HG02571 (cell line): ENCODE measurements at regions not wholly inside any gene's neighbourhood (a gene's known extent, or its start where the extent isn't known, plus 50 kb on each side); places are given as distances from the start of the nearest gene placed in this dataset.
"Not testable (repeated sequence)": the region's sequence is repeated elsewhere in the genome, so short reads cannot be mapped to it uniquely, and the experiment has no call there.

Experiments used
- ATAC-seq: cut with Tn5 transposase; IDR thresholded peaks from one replicate; pipeline ENCODE4 v1.9.1; 2021; ENCODE audit warnings: mild to moderate bottlenecking, moderate library complexity; ENCODE audit not compliant: unreplicated experiment

DNA sequence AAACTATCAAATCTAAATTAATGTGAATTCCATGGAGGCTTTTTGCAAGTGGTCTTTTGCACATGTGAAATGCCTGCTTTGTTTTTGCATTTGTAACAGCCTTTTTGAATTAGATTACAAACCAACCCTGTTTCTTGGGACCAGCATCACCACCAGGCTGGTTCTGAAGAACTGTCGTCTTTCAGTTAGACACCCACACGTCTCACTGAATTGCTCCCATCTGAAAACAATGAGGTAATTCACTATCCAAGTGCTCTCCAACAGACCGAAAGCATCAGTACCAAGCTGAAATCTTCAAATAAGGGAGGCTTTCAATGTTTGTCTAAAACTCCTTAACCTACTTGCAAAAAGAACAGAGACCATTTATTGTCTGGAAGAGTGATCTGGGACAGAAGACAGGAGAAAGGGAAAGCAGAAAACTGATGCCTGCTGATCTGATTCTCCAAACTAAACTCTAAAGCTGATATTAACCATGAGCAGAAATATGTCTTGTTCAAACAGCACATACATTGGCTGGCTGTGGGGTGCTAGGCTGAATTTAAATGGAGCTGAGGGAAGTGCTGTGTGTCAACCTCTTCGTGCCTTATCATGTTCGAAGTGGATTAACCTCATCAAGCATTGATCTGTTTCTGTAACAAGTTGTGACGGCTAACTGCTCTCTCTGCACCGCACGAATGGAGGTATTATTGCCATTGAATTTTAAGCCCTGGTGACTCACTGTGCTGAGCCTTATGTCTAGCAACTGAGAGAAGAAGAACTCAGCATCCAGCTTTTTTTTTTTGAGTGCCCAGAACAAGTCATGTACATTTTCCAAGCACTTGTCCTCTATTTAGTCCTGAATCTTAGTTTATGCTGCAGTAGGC is 213.7 kb upstream of the P2RY1 start:
- no peak for ATAC-seq

DNA sequence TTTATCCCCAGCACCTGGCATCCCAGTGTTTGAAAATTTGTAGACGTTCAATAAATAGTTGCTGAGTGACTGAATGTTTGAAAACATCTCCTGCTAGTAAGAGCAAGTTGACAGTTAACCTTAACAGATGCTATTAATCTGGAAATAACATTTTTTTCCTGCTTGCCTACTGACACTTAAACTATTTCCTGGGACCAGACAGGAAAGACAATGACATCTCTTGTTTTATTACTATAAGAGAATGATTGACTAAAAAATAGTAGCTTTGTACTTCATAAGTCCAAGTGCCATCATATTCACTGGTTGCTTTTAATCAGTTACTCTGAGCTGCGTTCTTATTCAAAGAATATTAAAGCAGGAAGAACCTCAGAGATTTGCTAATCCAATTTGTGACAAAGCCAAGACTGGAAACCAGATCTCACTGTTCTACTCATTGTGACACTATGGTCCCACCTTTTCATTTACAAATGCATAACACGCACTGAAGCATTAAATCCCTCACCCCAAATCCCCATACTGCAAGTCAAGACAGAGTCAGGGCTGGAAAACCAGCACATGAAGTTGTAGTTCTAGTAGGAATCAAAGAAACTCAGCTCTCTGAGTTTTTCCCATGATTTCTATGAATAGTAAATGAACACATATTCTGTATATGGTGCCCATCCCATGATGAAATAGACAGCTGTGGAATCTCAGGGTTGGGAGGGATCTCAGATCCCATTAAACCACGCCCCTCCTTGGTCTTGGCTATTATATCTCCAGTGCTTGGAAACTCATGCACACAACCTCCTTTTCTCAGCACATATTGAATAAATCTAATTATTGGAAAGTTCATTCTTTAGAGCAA is 212.7 kb upstream of the P2RY1 start:
- ATAC-seq, result no peak

DNA sequence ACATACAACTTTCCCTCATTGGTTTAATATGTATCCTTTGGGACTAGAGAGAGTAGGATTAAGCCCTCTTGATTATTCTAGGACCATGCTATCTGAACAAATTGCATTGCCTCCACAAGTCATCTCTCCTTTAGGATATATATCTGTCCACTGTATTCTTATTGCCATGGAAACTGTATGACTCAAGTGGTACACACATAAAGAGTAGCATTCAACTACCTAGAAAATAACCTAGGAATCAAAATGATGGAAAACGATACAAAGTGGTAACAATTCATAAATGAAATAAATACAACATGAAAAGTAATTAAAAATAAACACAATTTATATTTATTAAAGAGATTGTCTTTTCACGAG is 212.1 kb upstream of the P2RY1 start:
- no peak for ATAC-seq

DNA sequence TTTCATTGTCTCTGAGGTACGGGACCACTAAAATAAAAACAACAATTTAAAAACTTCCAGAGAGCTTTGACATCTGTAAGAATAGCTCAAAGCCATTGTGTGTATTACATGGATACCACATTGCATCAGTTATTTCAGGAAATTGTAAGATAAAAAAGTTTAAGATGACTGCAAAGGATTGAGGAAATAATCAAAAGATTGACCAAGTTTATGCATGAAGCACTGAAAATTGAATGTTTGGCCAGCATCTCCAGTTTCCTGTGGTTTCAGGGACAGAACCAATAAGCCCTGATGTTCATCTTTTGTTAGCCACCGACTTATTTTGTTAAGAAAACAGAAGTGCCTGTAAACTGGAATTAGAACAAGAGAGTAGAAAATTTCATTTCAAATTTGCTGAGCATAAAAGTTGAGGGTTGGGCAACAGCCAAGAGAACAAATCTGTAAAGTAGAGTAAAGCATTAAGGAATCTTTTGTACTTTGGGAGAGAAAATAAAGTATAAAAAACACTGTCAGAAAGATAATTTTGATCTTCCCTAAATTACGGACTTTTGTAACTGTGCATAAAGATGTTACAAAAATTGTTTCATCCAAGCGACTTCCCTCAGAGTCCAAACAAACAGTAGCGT is 211.5 kb upstream of the P2RY1 start:
- no peak for ATAC-seq

DNA sequence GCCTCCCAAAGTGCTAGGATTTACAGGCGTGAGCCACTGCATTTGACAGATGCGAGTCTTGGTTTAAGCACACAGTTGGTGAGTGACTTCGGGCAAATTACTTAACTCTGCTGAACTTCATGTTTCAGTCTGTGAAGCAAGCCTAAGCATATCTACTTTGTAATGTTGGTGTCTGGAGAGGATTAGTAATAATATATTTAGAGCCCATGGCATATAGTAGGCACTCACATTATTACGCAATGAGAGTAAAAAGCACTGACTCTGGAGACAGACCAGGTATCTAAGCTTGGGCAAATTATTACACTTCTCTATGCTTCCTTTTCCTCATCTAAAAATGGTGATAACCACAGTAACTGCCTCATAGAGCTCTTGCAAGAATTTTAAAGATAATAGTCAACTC is 208.7 kb upstream of the P2RY1 start:
- ATAC-seq, result no peak

DNA sequence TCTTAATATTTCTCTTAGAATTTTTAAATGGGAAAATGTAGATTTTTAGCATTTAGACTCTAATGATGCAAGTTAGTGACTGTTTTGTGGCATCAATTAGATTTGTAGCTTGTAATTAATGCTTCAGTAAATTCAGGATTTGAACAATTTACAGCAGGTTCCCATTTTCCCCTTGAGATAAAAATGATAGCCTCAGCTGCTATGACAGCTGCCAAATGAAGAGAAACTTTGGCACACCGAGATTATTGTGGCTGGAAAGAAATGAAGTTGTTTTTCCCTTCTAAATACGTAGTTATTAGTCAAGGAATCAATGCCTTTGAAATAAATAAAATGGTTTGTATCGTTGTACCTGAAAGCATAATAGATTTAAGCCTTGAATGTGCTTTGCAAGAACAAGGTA is 206.4 kb upstream of the P2RY1 start:
- no peak for ATAC-seq

DNA sequence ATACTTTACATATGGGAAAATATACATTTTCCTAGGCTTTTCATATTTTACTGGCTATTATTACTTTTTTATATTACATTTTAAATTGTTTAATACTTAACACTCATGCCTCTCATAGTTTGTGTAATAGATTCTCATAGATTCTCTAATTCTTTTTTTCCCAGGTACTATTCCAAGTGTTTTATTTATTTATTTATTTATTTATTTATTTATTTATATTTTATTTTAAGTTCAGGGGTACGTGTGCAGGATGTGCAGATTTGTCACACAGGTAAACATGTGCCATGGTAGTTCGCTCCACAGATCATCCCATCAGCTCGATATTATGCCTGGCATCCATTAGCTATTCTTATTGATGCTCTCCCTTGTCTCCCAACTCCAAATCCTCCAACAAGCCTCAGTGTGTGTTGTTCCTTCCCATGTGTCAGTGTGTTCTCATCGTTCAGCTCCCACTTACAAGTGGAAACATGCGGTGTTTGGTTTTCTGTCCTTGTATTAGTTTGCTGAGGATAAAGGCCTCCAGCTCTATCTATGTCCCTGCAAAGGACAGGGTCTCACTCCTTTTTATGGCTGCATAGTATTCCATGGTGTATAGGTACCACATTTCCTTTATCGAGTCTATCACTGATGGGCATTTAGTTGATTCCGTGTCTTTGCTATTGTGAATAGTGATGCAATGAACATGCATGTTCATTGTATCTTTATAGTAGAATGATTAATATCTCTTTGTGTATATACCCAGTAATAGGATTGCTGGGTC is 205.4 kb upstream of the P2RY1 start:
- ATAC-seq, result no peak

DNA sequence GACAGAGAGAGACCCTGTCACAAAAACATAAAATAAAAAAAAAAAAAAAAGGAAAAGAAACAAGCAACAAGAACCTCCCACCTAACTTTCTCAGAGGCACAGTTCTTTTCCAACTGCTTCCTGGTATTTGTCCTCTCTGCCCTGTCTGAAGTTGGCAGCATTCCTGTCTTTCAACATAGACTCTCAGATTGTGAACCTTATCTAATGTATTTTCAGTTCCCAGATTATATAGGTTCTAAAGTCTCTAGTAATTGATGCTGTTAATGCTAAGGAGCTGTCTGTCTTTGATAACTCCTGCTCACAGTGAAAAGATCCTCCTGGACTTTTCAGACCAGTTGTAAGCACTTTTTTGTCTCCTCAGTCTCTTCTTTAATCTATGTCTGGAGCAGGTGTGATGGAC is 199.5 kb upstream of the P2RY1 start:
- ATAC-seq, result no peak

DNA sequence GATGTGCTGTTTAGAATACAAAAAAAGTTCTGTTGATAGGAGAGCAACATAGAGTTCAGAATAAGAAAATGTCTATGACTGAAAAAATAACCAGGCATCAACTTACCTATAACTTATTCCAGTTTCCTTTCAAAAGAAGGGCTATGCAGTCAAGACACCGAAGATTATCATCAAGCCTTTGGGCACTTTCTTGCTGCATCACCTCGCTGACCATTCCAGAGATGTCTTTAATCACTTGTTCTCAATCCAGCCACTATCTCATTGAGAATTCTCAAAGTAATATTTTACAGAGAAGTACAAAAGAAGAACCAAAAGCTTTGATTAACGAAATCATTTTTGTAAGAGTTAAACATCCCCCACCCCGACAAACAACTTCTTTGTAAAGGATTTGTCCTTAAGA is 198.3 kb upstream of the P2RY1 start:
- ATAC-seq, result no peak

DNA sequence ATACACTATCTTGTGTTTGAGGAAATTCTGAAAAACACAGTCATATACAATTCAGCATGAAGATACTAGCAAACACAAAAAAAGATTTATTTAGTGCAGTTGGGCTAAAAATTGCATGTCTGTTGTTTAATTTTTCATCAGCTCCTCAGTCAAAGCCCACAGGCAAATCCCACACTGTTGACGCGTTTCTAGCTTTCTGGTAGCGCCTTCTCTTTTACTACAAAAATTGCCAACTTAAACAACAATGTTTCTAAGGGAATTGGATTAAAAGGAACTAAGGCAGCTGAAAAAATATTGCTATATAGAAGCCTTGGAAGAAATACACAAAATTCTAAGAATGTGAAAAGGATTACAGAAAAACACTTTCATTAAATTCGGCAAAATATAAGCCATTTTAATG is 196.7 kb upstream of the P2RY1 start:
- no peak for ATAC-seq

DNA sequence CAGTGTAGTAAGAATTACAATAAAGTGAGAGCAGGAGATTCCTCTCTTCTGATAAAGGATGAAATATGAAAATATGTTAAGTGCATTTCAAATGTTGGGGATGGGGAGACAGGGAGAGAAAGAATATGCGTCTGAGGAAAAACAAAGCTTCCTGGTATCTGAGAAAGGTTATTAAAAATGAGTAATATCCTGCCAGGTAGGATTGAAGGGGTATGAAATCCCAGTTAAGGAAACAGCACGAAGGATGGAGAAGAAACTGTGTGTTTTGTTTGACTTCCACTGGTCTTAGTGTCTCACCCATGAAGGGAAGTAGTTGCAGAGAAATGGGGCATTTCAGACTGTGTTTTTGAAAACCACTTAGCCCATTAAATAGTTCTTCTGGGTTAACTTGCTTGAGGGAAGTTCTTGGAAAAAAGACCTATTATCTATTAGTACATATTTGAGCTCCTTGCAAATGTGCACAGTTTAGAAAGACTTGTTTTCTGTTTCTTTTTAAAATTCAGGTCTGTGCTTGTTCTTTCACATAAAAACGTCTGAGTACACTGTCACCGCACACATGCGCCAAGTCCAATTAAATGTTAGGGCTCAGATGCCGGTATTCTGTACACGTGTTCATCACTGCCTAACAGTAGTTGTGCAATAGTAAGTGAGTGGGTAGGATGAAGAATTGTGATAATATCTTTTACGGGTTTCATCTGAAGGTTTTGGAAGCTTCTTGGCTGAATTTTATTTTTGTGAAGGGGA is 196.1 kb upstream of the P2RY1 start:
- ATAC-seq, result no peak

DNA sequence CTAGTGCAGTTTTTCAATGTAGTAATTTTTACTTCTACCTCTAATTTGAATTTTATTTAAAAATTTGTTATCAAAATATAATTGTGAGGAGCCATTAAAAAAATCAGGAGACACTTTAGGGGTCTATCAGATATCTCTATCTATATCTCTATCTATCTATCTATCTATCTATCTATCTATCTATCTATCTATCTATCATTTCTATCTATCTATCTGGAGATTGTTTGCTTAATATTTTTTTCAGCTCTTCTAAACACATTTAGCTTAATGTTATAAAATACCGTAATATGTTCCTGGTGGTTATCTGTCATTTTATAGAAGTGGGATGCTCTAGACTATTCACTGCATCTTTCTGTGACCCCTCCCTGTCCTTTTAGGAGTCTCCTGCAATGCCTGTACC is 193.7 kb upstream of the P2RY1 start:
- ATAC-seq, result no peak

DNA sequence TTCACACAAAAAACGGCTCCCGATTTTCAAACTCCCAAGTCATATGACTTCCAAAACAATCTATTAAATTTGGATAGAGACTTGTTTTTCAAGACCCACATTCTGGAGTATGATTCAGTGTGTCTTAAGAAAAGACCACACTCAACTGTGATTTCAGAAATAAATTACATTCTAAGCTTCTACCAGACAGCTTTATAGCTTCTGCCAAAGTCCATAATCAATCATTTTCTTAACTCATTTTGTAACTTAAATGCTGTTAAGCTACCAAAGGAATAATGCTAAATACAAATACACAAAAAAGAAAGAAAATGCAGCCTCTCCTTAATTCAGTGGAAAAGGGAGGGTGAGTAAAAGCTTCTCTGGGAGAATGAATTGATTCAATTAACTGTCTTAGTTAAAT is 192.3 kb upstream of the P2RY1 start:
- no peak for ATAC-seq

DNA sequence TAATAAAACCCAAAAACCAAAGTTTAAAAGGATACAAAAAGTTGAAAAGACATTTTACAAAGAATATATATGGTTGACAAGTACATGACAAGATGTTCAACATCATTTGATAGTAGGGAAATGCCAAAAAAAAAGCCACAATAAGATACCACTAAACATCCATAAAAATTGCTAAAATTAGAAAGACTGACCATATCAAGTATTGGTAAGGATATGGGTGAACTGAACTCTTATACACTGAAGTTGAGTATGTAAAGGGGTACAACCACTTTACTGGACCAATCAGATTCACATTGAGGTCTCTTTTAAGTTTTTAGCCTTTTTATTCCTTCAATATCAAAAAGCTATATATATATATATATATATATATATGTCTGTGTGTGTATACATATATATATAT is 190.5 kb upstream of the P2RY1 start:
- ATAC-seq, result no peak

DNA sequence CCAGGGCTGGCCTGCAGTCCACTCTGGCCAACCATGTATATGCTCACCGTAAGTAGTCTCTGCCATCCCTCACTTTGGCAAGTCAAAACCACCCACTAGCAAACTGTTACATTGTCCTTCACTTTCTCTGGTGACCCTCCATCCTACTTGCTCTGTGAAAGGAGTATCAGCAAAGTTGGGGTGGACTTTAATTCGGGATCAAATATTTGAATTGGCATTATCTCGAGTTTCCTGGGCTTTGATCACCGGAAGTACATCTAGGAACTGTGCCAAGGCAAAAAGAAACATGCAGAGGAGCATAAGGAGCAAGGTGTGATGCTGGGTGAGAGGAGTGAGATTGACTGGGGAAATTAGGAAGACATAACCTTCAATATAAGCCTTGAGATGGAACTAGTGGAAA is 188.9 kb upstream of the P2RY1 start:
- no peak for ATAC-seq

DNA sequence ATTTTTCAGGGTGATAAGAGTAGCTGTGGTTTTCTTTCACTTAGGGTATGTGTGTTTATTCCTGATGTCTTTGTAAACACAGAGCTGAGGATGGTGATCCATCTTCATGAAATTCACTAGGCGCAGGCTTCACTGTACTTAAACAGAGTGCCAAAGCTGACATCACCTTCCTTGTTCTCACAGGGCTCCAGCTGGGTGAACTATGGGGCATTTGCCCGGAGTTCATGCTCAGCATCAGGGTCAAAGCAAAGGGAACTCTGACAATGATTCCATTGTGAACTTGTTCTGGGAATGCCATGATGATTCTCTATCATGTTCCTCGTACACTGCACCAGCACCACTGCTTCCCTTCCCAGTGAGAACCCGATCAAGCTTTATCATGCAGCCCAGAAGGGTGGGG is 184.8 kb upstream of the P2RY1 start:
- no peak for ATAC-seq

DNA sequence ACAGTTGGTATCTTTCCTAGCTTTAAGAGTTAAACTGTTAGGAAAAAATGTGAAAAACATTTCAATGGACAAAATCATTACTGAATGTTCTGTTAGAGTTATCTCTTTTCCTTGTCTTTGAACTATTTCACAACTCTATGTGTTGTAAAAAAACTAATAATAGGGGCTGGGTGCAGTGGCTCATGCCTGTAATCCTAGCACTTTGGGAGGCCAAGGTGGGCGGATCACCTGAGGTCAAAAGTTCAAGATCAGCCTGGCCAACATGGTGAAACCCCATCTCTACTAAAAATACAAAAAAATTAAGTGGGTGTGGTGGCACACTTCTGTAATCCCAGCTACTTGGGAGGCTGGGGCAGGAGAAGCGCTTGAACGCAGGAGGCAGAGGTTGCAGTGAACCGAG is 184.0 kb upstream of the P2RY1 start:
- ATAC-seq, result not testable (repeated sequence)

DNA sequence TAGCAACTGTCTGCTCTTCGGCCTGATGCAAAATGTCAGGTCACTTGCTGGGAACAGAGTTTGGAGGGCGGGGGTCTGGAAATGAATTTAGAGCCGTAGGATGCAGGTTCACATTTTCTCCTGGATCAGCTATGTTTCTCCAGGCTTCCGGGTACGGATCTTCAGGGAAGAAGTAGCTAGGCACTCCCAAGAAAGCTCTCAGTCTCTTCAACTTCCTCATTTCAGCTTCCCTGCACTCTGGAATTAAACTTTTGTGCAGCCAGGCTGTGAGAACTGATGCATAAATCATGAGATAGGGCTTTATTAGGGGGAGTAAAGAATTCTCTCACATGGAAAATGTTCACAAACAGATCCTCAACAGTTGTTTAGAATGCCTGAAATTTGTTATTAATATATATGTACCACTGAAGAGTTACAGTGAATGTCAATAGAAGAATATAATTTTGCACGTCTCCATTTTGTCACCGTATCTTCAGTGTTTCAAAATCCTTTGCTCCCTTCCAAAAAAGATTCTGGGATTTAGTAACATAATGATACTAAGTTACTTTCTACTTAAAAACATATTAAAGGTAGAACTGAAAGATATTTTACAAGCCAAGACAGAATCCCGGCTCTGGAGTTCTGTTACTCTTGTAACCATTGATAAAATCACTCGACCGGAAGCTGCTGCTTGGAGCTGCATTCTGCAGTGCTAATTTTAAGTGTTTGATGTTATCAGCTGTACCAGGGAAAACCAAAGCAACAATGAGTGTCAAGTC is 178.5 kb upstream of the P2RY1 start:
- no peak for ATAC-seq

DNA sequence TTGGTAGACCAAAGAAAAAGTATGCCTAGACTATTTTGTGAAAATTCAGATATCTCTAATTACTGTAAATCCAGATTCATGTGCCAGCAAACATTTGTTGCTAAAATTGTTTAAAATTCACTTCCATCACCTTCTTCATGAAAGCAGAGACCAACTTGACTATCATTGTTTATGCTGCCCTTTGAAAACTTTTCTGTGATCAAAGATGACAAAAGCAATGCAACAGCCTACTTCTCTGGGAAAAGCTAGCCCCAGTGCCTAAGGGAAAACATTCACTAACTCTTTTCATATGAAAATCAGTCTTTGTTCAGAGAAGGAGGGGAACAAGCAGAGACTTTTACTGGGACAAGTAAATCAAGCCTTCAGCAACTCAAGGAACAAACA is 178.0 kb upstream of the P2RY1 start:
- no peak for ATAC-seq
